ENCODE measurements at regions not wholly inside any gene's neighbourhood (a gene's known extent, or its start where the extent isn't known, plus 50 kb on each side); places are given as distances from the start of the nearest gene placed in this dataset.

- DNase-seq: peak; percentile 72 to 75
- Mint-ChIP-seq H3K4me1 (ENCODE audit: low read depth, unreplicated experiment) (peaks cover 24% of the 10 kb centered on the region), H3K27ac (ENCODE audit: unreplicated experiment) (peak overlapping the region; percentile 79), H3K9me3 (ENCODE audit: unreplicated experiment) (peaks cover 17% of the 10 kb centered on the region), H3K36me3 (ENCODE audit: insufficient read depth, unreplicated experiment) (peaks cover 19% of the 10 kb centered on the region), H3K4me3 (ENCODE audit: unreplicated experiment) (peak overlapping the region; percentile 48), H3K27me3 (ENCODE audit: insufficient read depth, unreplicated experiment) (no peaks in the 10 kb centered on the region)
- intact Hi-C loops (cut with micrococcal nuclease; ENCODE audit: unreplicated experiment): loop anchor here (1.0 to 5.0 kb wide), 5 partner anchors 9 to 205 kb away; no protein-coding TSS in a partner anchor
- Histone ChIP-seq H3K4me1 (peaks cover 51% of the 10 kb centered on the region), H3K36me3 (ENCODE audit: control insufficient read depth, insufficient read depth, low read length) (no peaks in the 10 kb centered on the region), H3K9me3 (peaks cover 37% of the 10 kb centered on the region), H3K27me3 (replicated peaks; ENCODE audit: control insufficient read depth, insufficient read depth, low read length) (no peaks in the 10 kb centered on the region), H3K4me3 (ENCODE audit: low read depth, low read length) (no peak overlapping the region)
- CTCF ChIA-PET: no interaction called here
- POLR2A ChIA-PET: no interaction called here
- BruUV-seq (replicated peaks): no TSS peak
- TF ChIP-seq CTCF (IDR thresholded peaks at IDR 0.05; ENCODE audit: insufficient read depth in 1 of 2, low read depth in 1 of 2, low read length in 1 of 2, severe bottlenecking in 1 of 2, unreplicated experiment in 1 of 2): no peak
Observed at GRCh38 chr1:157442065-157442464, 110.2 kb downstream of the FCRL5 start.

- no TSS peak for BruUV-seq (replicated peaks)
- intact Hi-C loops (cut with micrococcal nuclease; ENCODE audit: unreplicated experiment): no loop called here
- H3K9me3 Mint-ChIP-seq (ENCODE audit: unreplicated experiment): peaks cover 28% of the 10 kb centered on the region
Observed at GRCh38 chr1:157439302-157439954, 112.9 kb downstream of the FCRL5 start.

GRCh38 chr1:157438613-157439012 lies 113.7 kb downstream of the FCRL5 start:
- intact Hi-C loops (cut with micrococcal nuclease; ENCODE audit: unreplicated experiment): no loop called here

More at GRCh38 chr1:157439302-157439954, 112.9 kb downstream of the FCRL5 start:
- ChIA-PET POLR2A (no interaction called here), CTCF (no interaction called here)
- no peak for DNase-seq
- no peak for TF ChIP-seq CTCF (IDR thresholded peaks at IDR 0.05; ENCODE audit: insufficient read depth in 1 of 2, low read depth in 1 of 2, low read length in 1 of 2, severe bottlenecking in 1 of 2, unreplicated experiment in 1 of 2)
- no peaks in the 10 kb centered on the region for H3K27me3 Mint-ChIP-seq (ENCODE audit: insufficient read depth, unreplicated experiment)
- no peak overlapping the region for H3K4me3 Mint-ChIP-seq (ENCODE audit: unreplicated experiment)
- Histone ChIP-seq H3K36me3 (ENCODE audit: control insufficient read depth, insufficient read depth, low read length) (no peaks in the 10 kb centered on the region), H3K27me3 (replicated peaks; ENCODE audit: control insufficient read depth, insufficient read depth, low read length) (no peaks in the 10 kb centered on the region), H3K4me3 (ENCODE audit: low read depth, low read length) (no peak overlapping the region), H3K9me3 (peaks cover 28% of the 10 kb centered on the region), H3K4me1 (peaks cover 51% of the 10 kb centered on the region)
- H3K27ac Mint-ChIP-seq (ENCODE audit: unreplicated experiment): peak overlapping the region; percentile 79
- peaks cover 24% of the 10 kb centered on the region for H3K4me1 Mint-ChIP-seq (ENCODE audit: low read depth, unreplicated experiment)
- peaks cover 13% of the 10 kb centered on the region for H3K36me3 Mint-ChIP-seq (ENCODE audit: insufficient read depth, unreplicated experiment)

More at GRCh38 chr1:157438613-157439012, 113.7 kb downstream of the FCRL5 start:
- H3K4me1 ChIP-seq: peaks cover 45% of the 10 kb centered on the region
- peaks cover 36% of the 10 kb centered on the region for H3K9me3 Mint-ChIP-seq (ENCODE audit: unreplicated experiment)
- H3K4me1 Mint-ChIP-seq (ENCODE audit: low read depth, unreplicated experiment): peaks cover 24% of the 10 kb centered on the region
- H3K9me3 ChIP-seq: peaks cover 28% of the 10 kb centered on the region
- no peaks in the 10 kb centered on the region for H3K36me3 ChIP-seq (ENCODE audit: control insufficient read depth, insufficient read depth, low read length)
- no peak for TF ChIP-seq CTCF (IDR thresholded peaks at IDR 0.05; ENCODE audit: insufficient read depth in 1 of 2, low read depth in 1 of 2, low read length in 1 of 2, severe bottlenecking in 1 of 2, unreplicated experiment in 1 of 2)
- BruUV-seq (replicated peaks): no TSS peak
- no peak for DNase-seq
- ChIA-PET CTCF (no interaction called here), POLR2A (no interaction called here)
- H3K27me3 Mint-ChIP-seq (ENCODE audit: insufficient read depth, unreplicated experiment): no peaks in the 10 kb centered on the region
- no peak overlapping the region for H3K4me3 Mint-ChIP-seq (ENCODE audit: unreplicated experiment)
- no peak overlapping the region for H3K27ac Mint-ChIP-seq (ENCODE audit: unreplicated experiment)
- H3K36me3 Mint-ChIP-seq (ENCODE audit: insufficient read depth, unreplicated experiment): peaks cover 13% of the 10 kb centered on the region
- H3K4me3 ChIP-seq (ENCODE audit: low read depth, low read length): no peak overlapping the region
- no peaks in the 10 kb centered on the region for H3K27me3 ChIP-seq (replicated peaks; ENCODE audit: control insufficient read depth, insufficient read depth, low read length)

All from Caco-2 (cell line).